HUDEP-2 (cell line): ENCODE measurements at regions not wholly inside any gene's neighbourhood (a gene's known extent, or its start where the extent isn't known, plus 50 kb on each side); places are given as distances from the start of the nearest gene placed in this dataset.

Experiments
- DNase-seq, 76 experiments: peaks; one replicate each; lab custom pipeline; 2025; ENCODE audit not compliant: unreplicated experiment in 76 of 76; lab: John Stamatoyannopoulos, UW

DNA sequence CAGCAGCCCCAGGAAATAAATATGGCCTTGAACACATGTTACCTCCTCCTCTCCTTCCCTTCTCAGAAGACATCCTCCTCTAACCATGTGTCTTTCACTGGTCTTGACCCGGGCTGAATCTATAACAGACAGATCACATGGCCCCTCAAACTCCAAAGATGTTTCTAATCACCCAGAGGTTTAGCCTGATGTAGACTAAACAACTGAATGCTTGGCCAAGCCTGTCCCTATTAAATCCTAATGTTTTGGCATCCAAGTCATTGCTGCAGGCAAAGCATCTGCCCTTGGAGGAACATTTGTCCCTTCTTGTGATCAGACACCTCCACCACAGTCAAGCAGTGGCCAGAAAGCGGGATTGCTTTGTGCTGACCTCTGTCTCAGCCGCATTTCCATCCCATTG, 65.5 kb downstream of the ANKRD60 start:
- DNase-seq, result no peak

DNA sequence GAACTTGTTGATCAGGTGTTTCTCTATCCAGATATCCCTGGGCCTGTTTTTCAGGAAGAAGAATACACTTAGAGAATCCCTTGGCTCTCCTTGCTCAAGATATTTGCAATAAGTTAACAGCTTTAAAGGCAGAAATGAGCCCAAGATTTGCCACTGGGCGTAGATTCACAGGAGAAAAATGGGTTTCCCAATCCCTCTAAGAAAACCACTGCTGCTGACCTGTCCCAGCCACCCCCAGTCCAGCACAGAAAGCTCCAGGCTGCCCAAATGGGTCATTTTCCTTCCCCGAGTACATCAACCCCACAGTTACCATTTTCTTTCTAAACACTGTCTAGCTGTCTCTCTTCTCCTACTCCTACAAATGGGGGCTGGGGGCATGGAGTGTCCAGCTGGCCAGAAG, 67.3 kb downstream of the ANKRD60 start:
- no peak for DNase-seq

DNA sequence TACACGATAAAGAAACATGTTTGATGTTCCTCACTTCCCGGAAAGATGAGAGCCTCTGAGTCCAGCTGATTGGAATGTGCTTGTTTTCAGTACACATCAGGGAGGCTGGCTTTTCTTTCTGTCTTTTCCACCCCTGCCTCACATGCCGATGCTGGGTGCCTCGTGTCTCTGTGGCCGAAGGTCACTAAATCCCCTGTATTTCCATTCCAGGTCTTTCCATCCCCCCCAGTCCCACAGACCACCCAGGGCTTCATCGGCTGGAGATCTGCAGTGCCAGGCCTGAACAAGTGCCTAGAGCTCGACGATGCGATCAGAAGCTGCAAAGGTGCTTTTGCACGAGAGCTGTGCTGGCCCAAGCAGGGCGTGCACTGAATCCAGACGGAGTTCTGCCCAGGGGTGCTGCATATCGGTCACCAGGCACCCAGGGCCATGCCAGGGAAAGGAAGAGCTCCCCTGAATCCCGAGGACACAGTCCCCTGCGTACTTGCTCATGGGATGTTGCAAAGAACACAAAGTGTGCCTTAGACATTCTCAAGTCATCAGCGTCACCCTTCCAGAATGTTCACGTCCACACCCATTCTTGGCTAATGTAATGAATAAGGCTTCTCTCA, 67.9 kb downstream of the ANKRD60 start:
- DNase-seq, result no peak

DNA sequence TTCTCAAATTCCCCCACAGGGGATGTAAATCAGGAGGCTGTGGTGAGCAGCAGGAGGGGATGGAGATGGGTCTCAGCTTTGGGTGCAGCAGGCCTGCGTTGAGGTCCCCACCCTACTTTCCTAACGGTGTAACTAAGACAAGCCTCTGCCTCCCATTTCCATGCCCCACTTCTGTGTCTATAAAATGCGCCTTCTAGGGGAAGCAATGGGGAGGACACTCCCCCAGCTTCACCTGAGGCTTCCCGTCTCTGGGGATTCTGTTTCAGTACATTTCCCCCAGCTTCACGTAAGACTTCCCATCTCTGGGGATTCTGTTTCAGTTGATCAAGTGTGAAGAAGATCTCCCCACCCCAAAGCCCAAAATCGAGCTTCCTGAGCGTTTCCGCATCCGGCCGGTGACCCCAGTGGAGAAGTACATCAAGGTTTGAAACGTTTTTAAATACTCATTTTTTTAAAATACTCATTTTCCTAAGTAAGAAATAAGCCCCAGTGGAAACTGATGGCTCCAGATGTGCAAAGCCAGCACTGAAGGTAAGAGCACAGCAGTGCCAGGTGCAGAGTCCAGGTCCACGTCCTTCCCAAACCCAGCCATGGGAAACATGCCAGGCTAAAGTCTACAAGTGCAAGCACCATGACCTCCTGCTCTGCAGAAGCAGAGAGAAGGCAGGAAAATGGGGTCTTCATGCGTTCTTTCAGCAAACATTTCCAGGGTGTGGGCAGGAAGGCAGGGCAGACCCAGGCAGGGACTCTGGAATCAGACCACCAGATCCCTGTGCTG, 73.1 kb downstream of the ANKRD60 start:
- no peak for DNase-seq

DNA sequence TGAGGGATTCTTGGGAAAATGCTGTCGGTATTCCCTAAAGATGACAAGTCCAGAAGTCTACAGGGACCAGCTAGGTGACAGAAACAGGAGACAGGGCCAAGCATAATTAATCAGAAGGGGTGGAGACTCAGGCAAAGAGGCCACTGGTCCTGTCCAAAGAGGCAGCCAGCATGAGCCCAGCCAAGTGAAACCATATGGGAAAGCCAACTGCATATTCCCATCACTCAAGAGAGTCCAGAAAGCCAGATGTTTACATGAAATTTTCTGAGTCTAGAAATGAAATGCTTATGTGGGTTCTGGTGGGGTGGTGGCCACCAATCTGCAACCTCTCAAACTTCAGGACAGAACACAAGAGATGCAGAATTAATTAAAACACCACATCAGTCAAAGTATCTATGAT, 74.3 kb downstream of the ANKRD60 start:
- DNase-seq, result no peak

DNA sequence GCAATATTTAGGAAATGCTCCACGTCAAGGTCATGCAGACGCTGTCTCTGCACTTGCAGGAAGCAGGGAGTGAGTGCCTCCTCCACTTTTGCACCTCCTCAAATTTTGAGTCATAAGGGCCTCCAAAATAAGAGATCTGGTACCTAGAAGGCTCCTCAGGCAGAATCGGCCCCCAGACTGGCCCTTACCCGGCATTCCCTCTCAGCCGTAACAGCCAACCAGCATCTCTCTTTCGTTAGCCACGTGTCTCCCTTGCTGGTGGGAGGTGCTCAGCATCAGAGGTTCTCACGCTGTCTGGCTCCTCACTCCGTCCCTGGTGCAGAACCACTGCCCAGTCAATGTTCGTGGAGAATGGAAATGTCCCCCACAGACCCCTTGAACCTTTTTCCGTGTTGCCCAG, 75.3 kb downstream of the ANKRD60 start:
- no peak for DNase-seq

DNA sequence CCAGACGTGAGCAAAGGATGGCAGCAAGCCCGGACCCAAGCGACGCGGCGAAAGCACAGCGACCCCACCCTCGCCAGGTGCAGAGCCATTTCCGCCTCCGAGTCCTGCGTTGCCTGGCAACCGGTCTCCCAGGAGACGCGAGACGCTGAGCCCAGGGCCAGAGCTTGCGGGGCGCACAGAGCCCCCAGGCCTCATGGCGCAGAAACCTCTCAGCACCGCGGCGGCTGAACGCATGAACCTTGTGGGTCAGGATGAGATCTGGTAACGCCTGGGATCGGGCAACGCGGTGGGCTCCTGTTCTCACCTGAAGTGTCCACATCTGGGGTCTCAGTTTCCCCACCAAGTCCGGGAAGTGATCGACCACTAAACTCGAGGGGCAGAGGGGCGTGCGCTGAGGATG, 77.7 kb downstream of the ANKRD60 start:
- DNase-seq, result no peak

DNA sequence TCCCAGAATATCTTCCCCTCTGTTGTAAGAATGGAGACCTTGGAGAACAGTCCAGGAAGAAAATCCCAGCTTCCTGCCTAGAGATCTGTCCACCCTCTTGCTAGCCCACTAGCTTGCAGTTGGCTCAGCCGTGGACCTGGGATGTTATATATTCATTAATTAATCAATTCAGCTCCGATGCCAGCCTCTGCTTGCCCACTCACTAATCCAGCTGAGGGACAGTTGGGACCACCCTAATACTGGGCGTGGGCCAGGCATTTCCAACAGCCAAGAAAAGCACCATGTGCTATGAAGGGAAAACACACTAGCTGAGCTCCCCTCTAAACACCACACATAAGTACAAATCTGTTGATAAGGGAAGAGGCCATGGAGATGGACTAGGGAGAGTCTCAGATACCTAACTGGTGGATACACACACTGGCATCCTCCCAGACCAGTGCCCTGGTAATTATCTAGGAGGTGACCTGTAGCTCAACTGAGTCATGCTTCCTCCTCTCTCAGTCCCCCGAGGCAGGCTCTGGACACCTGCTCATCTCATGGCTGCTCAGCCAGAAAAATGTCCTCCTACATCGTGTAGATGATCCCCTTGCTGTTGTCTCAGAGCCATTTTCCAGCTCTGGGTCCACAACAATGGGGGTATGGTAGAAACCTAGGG, 78.9 kb downstream of the ANKRD60 start:
- no peak for DNase-seq

DNA sequence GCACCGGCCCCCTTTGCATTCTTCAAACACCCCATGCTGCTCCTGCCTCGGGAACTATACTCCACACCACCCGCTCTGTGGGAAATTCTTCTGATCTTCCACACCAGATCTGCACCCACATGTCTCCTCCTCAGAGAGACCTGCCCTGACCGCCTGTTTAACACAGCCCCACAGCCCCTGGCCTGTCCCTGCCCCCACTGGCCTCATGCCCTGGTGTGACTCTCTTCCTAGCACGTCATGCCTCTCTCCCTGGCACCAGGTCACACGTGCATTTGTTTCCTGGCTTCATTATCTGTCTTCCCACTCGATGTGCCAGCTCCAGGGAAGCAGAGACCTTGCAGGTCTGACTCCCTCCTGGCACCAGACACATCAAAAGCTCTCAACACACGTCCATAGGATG, 79.6 kb downstream of the ANKRD60 start:
- DNase-seq, result no peak

DNA sequence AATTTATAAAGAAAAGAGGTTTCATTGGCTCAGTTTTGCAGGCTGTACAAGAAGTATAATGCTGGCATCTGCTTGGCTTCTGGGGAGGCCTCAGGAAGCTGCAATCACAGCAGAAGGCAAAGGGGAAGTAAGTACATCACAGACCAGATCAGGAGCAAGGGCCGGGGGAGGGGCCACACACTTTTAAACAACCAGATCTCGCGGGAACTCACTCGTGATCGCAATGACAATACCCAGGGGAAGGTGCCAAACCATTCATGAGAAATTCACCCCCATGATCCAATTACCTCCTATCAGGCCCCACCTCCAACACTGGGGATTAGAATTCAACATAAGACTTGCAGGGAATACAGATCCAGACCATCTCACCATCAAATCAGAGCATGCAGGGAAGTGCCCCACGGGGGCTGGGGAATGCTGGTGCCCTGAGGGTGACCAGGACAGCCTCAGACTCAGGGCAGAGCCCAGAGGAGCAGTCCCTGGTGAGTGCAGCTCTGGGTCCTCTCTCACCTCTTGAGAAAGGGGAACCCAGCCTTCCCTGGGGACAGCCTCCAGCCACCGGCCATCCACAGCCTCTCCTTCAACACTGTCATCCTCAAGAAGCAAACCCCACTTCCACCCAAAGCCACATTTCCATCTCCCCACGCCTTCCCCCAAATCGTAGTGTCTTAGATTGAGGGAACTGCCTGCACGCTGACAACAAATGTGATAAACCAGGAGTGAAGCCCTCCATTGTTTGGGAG, 80.7 kb downstream of the ANKRD60 start:
- DNase-seq, result no peak

DNA sequence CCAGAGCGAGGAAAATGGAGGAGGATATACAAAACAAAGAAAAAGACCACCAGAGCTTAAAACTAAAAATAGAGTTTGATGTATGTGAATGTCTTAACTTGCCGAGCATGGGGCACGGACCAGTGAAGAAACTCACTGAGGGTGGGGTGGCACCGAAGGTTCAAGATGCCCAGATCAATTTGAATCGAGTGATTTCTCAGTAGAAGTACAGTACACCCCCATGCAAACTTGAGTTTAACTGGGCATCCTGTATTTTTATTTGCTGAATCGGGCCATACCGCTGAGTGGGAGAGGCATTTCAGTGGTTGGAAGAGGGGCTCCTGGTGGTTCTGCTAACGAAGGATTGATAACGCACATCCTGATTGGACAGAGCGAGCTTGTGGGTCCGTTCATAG, 81.7 kb downstream of the ANKRD60 start:
- DNase-seq, result no peak

DNA sequence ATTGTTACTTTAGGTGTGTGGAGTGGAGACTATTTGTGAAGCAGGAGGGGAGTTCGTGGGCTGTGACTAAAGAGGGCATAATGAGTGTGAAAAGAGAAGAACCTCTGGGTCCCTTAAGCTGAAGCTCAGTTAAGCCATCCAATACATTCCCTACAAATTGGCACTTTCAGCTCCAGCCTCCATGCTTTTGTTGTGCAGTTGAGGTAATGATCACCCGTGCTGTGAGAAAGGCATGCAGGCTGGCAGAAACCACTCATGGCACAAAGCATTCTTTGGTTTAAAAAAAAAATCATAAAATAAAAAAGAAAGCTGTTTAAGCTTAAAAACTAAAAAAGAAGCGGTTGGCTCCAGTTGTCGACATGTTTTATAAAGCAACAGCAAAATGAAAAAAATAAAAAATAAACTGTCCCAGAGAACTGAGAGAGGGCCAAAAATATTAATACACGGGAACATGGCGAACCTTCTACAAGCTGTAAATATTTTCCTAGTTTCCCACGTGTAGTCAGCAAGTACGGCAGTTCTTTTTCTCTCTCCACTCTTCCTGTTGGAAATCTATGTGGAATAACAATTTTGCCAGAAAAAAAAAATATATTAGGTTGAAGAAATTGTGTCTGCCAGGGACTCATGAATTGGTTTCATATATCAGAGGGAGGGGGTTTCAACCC, 82.2 kb downstream of the ANKRD60 start:
- DNase-seq, result no peak

DNA sequence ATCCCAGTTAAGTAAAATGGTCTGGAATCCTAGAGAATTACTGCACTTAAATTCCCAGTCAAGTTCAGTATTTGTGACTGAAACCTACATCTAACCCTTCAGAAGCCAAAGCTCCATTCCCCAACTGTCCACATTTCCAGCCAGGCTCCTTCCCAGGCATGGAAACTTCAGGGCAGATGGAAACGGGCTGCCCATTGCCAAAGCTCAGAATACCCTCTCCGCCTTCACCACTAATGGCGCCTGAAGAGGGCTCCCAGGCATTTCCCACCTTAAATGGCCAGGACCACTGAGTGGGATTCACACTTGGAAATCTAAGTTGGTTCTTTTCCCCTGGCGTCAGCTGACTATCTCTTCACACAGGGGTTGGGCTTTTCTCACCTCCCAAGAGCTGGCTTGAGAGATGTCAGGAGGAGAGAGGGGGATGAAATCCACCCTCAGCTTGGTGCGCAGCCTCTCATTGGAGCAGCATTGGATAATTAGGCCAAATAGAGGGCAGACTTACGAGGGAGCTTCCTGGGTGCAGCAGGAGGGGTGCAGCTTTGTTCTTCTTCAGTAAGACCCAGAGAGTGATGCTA, 82.9 kb downstream of the ANKRD60 start:
- no peak for DNase-seq

DNA sequence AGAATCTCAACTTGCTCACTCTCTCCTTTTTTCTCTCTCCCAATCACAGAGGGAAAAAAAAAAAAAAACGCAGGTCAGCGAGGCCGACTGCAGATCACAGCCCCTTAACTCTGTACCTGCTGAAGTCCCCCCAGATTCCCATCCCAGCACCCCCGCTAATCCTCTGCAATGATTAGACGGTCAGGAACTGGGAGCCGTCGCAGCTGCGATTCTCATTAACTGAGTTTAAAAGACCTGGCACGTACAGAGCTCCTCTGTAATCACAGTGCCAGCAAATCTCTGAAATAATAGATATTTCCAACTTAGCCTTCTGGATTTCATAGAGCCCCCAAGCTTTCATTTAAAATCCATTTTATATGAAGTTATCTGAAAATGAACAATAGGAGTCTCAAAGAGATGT, 84.4 kb downstream of the ANKRD60 start:
- DNase-seq, result no peak

DNA sequence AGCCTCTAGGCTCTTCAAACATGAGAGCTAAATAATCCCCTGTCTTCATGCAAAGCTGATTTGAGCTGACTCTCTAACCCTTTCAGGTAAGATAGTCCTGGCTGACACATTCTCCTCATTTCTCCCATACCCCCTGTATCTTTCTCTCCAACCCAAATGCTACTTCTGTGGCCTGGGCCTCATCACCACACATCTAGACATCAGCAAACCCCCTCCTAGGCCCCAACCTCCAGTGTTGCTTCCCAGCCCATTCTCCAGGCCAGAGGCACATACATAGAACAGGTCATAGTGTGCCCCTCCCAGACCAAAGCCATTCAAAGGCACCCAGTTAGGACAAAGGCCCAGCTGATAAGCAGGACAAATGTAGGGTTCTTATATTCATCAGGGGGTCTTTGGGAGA, 84.9 kb downstream of the ANKRD60 start:
- no peak for DNase-seq

DNA sequence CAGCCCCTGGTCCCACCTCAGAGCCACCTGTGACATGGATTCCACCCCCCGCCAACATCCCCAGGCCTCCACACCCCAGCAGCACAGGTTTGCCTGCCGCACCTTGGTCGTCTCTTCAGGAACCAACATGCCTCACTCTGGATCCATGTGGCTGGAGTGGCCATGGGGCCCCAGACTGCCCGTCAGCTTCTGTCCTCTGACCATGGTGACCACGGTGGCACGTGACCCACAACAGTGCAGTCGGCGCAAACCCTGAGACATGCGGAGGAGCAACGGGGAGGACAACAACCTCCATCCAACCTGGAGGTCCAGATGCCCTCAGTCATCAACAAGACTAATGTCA, 85.6 kb downstream of the ANKRD60 start:
- DNase-seq, result no peak

DNA sequence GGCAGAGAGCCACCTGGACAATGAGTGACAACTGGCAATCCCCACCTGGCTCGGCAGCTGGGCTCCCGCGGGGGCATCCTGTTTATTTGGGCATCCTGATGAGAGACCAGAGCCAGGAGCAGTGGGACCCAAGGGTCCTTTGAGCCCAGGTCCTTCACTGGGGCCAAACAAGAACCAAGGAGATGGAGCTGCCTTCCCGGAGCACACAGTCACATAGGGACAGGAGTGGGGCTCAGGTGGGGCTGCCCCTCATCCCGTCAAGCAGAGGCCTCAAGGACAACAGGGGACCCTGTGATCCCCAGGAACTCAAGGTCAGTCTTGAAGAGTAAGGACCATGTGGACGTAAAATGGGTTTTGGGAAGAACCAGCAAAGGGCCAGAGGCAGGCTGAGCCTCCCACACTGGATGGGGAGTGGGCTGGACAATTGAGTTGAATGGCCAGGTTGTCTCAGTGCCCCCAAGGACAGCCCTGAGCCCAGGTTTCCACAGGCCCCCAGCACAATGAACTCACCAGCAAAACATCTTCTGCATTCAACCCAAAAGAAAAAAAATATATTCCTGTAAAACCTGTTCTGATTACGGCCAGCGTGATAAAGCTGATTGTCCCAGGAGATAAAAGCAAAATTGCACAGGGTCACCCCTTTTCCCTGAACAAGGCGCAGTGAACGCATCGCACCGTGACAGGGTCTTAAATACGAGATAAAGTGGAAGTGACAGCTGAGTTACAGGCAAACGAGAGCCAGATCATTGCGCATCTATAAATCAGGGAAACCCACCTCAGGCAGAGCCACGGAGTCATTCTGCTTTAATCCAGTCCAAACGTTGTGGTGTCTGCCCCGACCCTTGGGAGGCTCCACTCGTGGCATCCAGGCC, 86.2 kb downstream of the ANKRD60 start:
- no peak for DNase-seq

DNA sequence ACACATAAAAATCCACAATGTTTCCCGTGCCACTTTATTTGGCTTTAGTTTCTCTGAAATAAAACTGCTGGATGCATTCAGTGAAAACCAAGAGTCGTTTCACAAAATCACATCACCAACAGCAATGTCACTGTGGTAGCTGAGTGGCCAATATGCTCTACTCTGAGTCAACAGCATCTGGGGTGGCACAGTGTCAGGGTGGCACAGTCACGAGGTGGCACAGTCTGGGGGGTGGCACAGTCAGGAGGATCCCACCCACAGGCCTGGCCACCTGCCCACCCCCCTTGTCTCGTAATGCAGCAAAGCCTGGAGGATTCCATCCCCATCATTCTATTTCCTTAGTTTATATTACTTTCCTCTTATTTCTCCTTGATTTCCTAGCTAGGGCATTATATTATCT, 87.0 kb downstream of the ANKRD60 start:
- no peak for DNase-seq

DNA sequence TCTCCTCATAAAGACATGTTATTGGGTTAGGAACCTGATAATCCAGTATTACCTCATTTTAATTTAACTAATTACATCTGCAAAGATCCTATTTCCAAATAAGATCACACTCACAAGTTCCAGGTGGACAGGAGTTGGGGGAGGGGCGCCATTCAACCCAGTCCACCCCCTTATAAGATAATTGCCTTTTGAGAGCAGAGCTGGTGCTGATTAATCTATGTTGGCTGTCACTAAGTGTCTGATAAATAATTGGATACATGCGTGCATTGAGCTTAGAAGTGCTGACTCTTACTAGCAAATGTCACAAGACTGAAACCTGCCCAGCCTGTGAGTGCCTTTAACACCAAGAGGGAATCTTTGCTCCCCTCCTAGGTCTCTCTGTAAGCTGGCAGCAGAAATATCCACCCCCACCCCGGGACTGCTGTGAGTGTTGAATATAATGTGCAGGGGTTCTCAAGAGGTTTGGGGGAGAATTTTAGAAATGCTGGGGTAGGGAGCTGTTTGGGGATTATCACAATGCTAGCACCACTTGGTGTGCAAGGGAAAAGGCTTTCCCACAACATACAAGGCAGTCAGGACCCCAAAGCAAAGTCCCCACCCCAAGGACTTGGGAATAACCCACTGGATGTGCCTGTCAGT, 87.5 kb downstream of the ANKRD60 start:
- no peak for DNase-seq
